SH-SY5Y (cell line): ENCODE measurements at regions not wholly inside any gene's neighbourhood (a gene's known extent, or its start where the extent isn't known, plus 50 kb on each side); places are given as distances from the start of the nearest gene placed in this dataset.

ENCODE experiments used
- GATA2 ChIP-seq: IDR thresholded peaks from 2 replicates; pipeline ENCODE4 v1.6.1; 2011; ENCODE audit warnings: mild to moderate bottlenecking, low read depth, low read length
- GATA3 ChIP-seq: IDR thresholded peaks from 2 replicates; pipeline ENCODE4 v1.6.1; 2011; ENCODE audit warnings: low read depth, mild to moderate bottlenecking, low read length, moderate library complexity

- TF ChIP-seq GATA3 (no peak), GATA2 (no peak)
These were observed 91.7 kb upstream of the SPHKAP start for GRCh38 chr2:228273159-228273558.
